ENCODE measurements at regions not wholly inside any gene's neighbourhood (a gene's known extent, or its start where the extent isn't known, plus 50 kb on each side); places are given as distances from the start of the nearest gene placed in this dataset.
"Not testable (repeated sequence)": the region's sequence is repeated elsewhere in the genome, so short reads cannot be mapped to it uniquely, and the experiment has no call there.

DNA sequence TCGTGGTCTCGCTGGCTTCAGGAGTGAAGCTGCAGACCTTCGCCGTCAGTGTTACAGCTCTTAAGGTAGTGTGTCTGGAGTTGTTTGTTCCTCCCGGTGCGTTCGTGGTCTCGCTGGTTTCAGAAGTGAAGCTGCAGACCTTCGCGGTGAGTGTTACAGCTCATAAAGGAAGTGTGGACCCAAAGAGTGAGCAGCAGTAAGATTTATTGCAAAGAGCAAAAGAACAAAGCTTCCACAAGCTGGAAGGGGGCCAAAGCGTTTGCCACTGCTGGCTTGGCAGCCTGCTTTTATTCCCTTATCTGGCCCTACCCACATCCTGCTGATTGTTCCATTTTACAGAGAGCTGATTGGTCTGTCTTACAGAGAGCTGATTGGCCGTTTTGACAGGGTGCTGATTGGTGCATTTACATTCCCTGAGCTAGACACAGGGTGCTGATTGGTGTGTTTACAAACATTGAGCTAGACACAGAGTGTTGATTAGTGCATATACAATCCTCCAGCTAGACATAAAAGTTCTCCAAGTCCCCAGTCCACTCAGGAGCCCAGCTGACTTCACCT is 1256.0 kb downstream of the STIM2 start:
- H3K27me3 ChIP-seq (ENCODE audit: control insufficient read depth, insufficient read depth, low read length); in situ Hi-C loops (cut with HindIII; ENCODE audit: low pct_unique_long_range_greater_than_20kb, low sequenced_read_pairs); H3K27ac ChIP-seq (ENCODE audit: low read length); H3K4me1 ChIP-seq (ENCODE audit: control insufficient read depth, insufficient read depth, low read length); H3K4me3 ChIP-seq (ENCODE audit: low read depth in 2 of 2, low read length in 2 of 2); POLR2A ChIA-PET; H3K9me3 ChIP-seq (ENCODE audit: control insufficient read depth, insufficient read depth, low read depth, low read length); BruUV-seq (replicated peaks); H3K36me3 ChIP-seq (ENCODE audit: control insufficient read depth, insufficient read depth, low read length); intact Hi-C loops (cut with micrococcal nuclease; ENCODE audit: unreplicated experiment); ATAC-seq; CTCF ChIA-PET; DNase-seq (ENCODE audit: low read depth, low spot score): not testable (repeated sequence)

DNA sequence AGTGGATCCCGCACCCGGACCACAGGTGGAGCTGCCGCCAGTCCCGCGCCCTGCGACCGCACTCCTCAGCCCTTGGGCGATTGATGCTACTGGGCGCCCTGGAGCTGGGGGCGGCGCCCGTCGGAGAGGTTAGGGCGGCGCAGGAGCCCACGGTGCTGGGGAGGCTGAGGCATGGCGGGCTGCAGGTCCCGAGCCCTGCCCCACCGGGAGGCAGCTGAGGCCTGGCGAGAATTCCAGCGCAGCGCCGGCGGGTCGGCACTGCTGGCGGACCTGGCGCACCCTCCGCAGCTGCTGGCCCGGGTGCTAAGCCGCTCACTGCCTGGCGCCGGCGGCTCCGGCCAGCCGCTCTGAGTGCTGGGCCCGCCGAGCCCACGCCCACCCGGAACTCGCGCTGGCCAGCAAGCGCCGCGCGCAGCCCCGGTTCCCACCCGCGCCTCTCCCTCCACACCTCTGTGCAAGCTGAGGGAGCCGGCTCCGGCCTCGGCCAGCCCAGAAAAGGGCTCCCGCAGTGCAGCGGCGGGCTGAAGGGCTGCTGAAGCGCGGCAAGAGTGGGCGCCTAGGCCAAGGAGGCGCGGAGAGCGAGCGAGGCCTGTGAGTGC is 1256.5 kb downstream of the STIM2 start:
- ChIA-PET CTCF (no interaction called here), POLR2A (no interaction called here)
- no peak for DNase-seq (ENCODE audit: low read depth, low spot score)
- H3K36me3 ChIP-seq (ENCODE audit: control insufficient read depth, insufficient read depth, low read length) = no peaks in the 10 kb centered on the region
- TF ChIP-seq, protein P1, sequence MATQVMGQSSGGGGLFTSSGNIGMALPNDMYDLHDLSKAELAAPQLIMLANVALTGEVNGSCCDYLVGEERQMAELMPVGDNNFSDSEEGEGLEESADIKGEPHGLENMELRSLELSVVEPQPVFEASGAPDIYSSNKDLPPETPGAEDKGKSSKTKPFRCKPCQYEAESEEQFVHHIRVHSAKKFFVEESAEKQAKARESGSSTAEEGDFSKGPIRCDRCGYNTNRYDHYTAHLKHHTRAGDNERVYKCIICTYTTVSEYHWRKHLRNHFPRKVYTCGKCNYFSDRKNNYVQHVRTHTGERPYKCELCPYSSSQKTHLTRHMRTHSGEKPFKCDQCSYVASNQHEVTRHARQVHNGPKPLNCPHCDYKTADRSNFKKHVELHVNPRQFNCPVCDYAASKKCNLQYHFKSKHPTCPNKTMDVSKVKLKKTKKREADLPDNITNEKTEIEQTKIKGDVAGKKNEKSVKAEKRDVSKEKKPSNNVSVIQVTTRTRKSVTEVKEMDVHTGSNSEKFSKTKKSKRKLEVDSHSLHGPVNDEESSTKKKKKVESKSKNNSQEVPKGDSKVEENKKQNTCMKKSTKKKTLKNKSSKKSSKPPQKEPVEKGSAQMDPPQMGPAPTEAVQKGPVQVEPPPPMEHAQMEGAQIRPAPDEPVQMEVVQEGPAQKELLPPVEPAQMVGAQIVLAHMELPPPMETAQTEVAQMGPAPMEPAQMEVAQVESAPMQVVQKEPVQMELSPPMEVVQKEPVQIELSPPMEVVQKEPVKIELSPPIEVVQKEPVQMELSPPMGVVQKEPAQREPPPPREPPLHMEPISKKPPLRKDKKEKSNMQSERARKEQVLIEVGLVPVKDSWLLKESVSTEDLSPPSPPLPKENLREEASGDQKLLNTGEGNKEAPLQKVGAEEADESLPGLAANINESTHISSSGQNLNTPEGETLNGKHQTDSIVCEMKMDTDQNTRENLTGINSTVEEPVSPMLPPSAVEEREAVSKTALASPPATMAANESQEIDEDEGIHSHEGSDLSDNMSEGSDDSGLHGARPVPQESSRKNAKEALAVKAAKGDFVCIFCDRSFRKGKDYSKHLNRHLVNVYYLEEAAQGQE (IDR thresholded peaks at IDR 0.05; ENCODE audit: insufficient read depth in 1 of 2, low read depth in 2 of 2, low read length in 1 of 2) = no peak
- TF ChIP-seq, protein P2, sequence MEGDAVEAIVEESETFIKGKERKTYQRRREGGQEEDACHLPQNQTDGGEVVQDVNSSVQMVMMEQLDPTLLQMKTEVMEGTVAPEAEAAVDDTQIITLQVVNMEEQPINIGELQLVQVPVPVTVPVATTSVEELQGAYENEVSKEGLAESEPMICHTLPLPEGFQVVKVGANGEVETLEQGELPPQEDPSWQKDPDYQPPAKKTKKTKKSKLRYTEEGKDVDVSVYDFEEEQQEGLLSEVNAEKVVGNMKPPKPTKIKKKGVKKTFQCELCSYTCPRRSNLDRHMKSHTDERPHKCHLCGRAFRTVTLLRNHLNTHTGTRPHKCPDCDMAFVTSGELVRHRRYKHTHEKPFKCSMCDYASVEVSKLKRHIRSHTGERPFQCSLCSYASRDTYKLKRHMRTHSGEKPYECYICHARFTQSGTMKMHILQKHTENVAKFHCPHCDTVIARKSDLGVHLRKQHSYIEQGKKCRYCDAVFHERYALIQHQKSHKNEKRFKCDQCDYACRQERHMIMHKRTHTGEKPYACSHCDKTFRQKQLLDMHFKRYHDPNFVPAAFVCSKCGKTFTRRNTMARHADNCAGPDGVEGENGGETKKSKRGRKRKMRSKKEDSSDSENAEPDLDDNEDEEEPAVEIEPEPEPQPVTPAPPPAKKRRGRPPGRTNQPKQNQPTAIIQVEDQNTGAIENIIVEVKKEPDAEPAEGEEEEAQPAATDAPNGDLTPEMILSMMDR (IDR thresholded peaks at IDR 0.05) = no peak
- H3K4me3 ChIP-seq (ENCODE audit: low read depth in 2 of 2, low read length in 2 of 2) = no peak overlapping the region
- in situ Hi-C loops (cut with HindIII; ENCODE audit: low pct_unique_long_range_greater_than_20kb, low sequenced_read_pairs) (no loop called here), intact Hi-C loops (cut with micrococcal nuclease; ENCODE audit: unreplicated experiment) (no loop called here)
- no TSS peak for BruUV-seq (replicated peaks)
- ATAC-seq = no peak
- no peaks in the 10 kb centered on the region for H3K27me3 ChIP-seq (ENCODE audit: control insufficient read depth, insufficient read depth, low read length)
- no peak overlapping the region for H3K27ac ChIP-seq (ENCODE audit: low read length)
- H3K9me3 ChIP-seq (ENCODE audit: control insufficient read depth, insufficient read depth, low read depth, low read length) = no peaks in the 10 kb centered on the region
- H3K4me1 ChIP-seq (ENCODE audit: control insufficient read depth, insufficient read depth, low read length) = no peaks in the 10 kb centered on the region

- no TSS peak for BruUV-seq (replicated peaks)
- TF ChIP-seq POLR2AphosphoS5 (IDR thresholded peaks at IDR 0.05; ENCODE audit: low read depth, low read length) = no peak
- TF ChIP-seq, protein P2 (IDR thresholded peaks at IDR 0.05) = no peak
- TF ChIP-seq TCF7L2 (IDR thresholded peaks at IDR 0.05; ENCODE audit: low read depth, low read length) = no peak
- TF ChIP-seq SIN3A (IDR thresholded peaks at IDR 0.05; ENCODE audit: borderline replicate concordance, insufficient read depth, low read depth, low read length) = no peak
- TF ChIP-seq, protein P1 (IDR thresholded peaks at IDR 0.05; ENCODE audit: insufficient read depth in 1 of 2, low read depth in 2 of 2, low read length in 1 of 2) = no peak
- ChIA-PET POLR2A (no interaction called here), CTCF (no interaction called here)
- intact Hi-C loops (cut with micrococcal nuclease; ENCODE audit: unreplicated experiment) (no loop called here), in situ Hi-C loops (cut with HindIII; ENCODE audit: low pct_unique_long_range_greater_than_20kb, low sequenced_read_pairs) (no loop called here)
- Histone ChIP-seq H3K27ac (ENCODE audit: low read length) (no peak overlapping the region), H3K9me3 (ENCODE audit: control insufficient read depth, insufficient read depth, low read depth, low read length) (no peaks in the 10 kb centered on the region), H3K27me3 (ENCODE audit: control insufficient read depth, insufficient read depth, low read length) (no peaks in the 10 kb centered on the region), H3K4me3 (ENCODE audit: low read depth in 2 of 2, low read length in 2 of 2) (no peak overlapping the region), H3K36me3 (ENCODE audit: control insufficient read depth, insufficient read depth, low read length) (no peaks in the 10 kb centered on the region), H3K4me1 (ENCODE audit: control insufficient read depth, insufficient read depth, low read length) (no peaks in the 10 kb centered on the region)
- no peak for DNase-seq (ENCODE audit: low read depth, low spot score)
- ATAC-seq = no peak
These were observed 1285.5 kb downstream of the STIM2 start for GRCh38 chr4:28146191-28146590.

All from Panc1 (cell line).